Dedifferentiated amniotic fluid mesenchymal stem cell (primary cell): ENCODE measurements at regions not wholly inside any gene's neighbourhood (a gene's known extent, or its start where the extent isn't known, plus 50 kb on each side); places are given as distances from the start of the nearest gene placed in this dataset.

Source experiments
- DNase-seq: peaks from one replicate; pipeline ENCODE4 v3.0.0-alpha.2; 2016; ENCODE audit errors: extremely low spot score

- no peak for DNase-seq
Measured at GRCh38 chr4:135718019-135718418, 1516.4 kb upstream of the PABPC4L start.

GRCh38 chr4:135705343-135705742 lies 1503.8 kb upstream of the PABPC4L start:
- no peak for DNase-seq

DNA sequence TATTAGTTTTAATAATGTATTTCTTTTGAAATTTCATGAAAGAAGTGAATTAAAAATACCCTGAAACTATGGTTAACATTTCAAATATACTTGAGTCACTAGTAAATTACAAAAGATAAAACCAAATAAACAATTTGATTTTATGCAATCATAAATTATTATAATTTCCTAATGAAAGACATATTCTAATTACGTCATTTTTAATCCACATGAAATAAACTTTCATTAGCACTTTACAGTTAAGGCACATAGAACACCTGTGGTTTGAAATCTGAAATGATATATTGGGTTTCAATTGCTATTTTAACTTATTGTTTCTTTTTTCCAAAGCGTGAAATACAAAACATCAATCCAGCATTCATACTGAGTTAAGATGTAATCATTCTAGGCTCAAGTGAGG lies 1492.5 kb upstream of the PABPC4L start:
- DNase-seq, result no peak

GRCh38 chr4:135684001-135684400 lies 1482.4 kb upstream of the PABPC4L start:
- no peak for DNase-seq

DNA sequence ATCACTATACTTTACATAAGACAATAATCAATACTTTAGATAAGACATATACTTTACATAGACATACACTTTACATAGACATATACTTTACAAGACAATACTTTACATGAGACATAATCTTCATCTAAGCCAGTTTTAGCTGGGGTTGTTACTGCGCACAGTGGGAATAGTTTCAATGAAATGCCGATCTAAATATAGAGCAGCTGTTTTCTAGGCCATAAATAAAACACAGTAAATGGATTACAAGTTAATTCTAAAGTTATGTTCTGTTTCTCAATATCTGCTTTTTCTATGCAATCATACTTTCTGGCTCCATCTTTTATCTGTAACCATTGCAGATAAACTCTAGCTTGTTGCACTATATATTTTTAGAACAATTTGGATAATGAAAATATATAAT lies 1470.6 kb upstream of the PABPC4L start:
- peak; percentile 26 for DNase-seq

DNA sequence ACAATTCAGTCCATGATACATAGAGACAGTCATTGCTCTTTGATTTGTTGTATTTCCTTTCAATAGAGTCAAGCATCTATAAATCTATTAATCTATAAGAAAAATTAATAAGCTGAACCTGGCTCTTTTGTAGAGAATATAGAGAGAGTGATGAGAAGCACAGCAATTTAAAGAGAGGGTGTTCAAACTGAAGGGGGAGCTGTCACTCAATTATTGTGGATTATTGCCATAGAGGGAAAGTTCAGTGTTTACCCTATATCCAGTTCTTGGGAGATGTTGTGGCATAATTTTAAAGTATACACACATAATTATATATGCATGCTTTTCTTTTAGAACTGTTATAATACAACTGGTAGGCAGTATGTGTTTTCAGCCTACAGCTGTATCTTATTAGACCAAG lies 1469.0 kb upstream of the PABPC4L start:
- DNase-seq, result no peak
